ENCODE measurements at regions not wholly inside any gene's neighbourhood (a gene's known extent, or its start where the extent isn't known, plus 50 kb on each side); places are given as distances from the start of the nearest gene placed in this dataset.

DNA sequence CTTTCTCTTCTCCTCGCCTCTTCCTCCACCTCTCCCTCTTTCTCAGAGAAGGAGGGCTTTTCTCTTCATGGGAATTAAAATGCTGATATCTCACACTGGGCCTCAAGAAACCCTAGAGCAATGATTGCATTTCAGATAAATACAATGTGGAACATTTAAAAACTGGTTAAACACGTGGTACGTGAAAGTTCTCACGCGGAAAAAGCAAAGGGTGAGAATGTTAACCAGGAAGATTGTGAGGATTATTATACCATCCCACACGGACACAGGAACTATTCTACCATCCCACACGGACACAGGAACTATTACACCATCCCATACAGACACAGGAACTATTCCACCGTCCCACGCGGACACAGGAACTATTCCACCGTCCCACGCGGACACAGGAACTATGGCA lies 182.4 kb downstream of the TMEM18 start:
- no TSS peak for BruUV-seq (replicated peaks)
- H4K20me1 ChIP-seq (ENCODE audit: control insufficient read depth, insufficient read depth) = no peaks in the 10 kb centered on the region
- H3K9ac ChIP-seq (ENCODE audit: control insufficient read depth, insufficient read depth, low read length) = no peak overlapping the region
- H3K9me3 ChIP-seq (replicated peaks; ENCODE audit: control insufficient read depth, insufficient read depth, low read length) = no peaks in the 10 kb centered on the region
- in situ Hi-C loops (cut with MboI) (no loop called here), intact Hi-C loops (cut with micrococcal nuclease; ENCODE audit: unreplicated experiment) (no loop called here)
- H3K79me2 ChIP-seq (ENCODE audit: control insufficient read depth, insufficient read depth, low read length) = no peaks in the 10 kb centered on the region
- H3K4me3 ChIP-seq = no peak overlapping the region
- RAD21 ChIA-PET (ENCODE audit: unreplicated experiment) = no interaction called here
- H3K4me2 ChIP-seq (ENCODE audit: control insufficient read depth, insufficient read depth) = no peak overlapping the region
- SMC1A ChIA-PET (ENCODE audit: uncharacterized antibody, unreplicated experiment) = no interaction called here
- DNase-seq (ENCODE audit: low read depth, low spot score) (no peak), ATAC-seq (no peak), FAIRE-seq (no peak)
- H2AFZ ChIP-seq (ENCODE audit: control insufficient read depth, low read depth, low read length) = no peak overlapping the region
- no peaks in the 10 kb centered on the region for H3K4me1 ChIP-seq (ENCODE audit: control insufficient read depth, insufficient read depth, low read length)
- no peak for TF ChIP-seq TBL1XR1 (IDR thresholded peaks at IDR 0.05; ENCODE audit: low read depth, low read length)
- TF ChIP-seq, protein P1, sequence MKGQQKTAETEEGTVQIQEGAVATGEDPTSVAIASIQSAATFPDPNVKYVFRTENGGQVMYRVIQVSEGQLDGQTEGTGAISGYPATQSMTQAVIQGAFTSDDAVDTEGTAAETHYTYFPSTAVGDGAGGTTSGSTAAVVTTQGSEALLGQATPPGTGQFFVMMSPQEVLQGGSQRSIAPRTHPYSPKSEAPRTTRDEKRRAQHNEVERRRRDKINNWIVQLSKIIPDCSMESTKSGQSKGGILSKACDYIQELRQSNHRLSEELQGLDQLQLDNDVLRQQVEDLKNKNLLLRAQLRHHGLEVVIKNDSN (IDR thresholded peaks at IDR 0.05; ENCODE audit: borderline replicate concordance, extremely low read length, insufficient read depth, low read depth, low read length) = no peak
- no peak for TF ChIP-seq ETV6 (conservative IDR thresholded peaks at IDR 0.05 in 1 of 2, IDR thresholded peaks at IDR 0.05 in 1 of 2; ENCODE audit: borderline replicate concordance in 1 of 2, low read depth in 1 of 2)
- TF ChIP-seq, protein P2, sequence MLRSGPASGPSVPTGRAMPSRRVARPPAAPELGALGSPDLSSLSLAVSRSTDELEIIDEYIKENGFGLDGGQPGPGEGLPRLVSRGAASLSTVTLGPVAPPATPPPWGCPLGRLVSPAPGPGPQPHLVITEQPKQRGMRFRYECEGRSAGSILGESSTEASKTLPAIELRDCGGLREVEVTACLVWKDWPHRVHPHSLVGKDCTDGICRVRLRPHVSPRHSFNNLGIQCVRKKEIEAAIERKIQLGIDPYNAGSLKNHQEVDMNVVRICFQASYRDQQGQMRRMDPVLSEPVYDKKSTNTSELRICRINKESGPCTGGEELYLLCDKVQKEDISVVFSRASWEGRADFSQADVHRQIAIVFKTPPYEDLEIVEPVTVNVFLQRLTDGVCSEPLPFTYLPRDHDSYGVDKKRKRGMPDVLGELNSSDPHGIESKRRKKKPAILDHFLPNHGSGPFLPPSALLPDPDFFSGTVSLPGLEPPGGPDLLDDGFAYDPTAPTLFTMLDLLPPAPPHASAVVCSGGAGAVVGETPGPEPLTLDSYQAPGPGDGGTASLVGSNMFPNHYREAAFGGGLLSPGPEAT (IDR thresholded peaks at IDR 0.05; ENCODE audit: low read depth) = no peak
- no peak for TF ChIP-seq PML (IDR thresholded peaks at IDR 0.05; ENCODE audit: low read length)
- TF ChIP-seq CHD2 (IDR thresholded peaks at IDR 0.05; ENCODE audit: borderline replicate concordance, low read depth, low read length) = no peak
- TF ChIP-seq, protein P3, sequence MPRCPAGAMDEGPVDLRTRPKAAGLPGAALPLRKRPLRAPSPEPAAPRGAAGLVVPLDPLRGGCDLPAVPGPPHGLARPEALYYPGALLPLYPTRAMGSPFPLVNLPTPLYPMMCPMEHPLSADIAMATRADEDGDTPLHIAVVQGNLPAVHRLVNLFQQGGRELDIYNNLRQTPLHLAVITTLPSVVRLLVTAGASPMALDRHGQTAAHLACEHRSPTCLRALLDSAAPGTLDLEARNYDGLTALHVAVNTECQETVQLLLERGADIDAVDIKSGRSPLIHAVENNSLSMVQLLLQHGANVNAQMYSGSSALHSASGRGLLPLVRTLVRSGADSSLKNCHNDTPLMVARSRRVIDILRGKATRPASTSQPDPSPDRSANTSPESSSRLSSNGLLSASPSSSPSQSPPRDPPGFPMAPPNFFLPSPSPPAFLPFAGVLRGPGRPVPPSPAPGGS (IDR thresholded peaks at IDR 0.05; ENCODE audit: borderline replicate concordance, insufficient read depth, low read depth, low read length, poor library complexity, severe bottlenecking) = no peak
- no peak for TF ChIP-seq BCLAF1 (IDR thresholded peaks at IDR 0.05)
- no peak for TF ChIP-seq MXI1 (IDR thresholded peaks at IDR 0.05; ENCODE audit: low read depth, low read length)
- TF ChIP-seq GATAD2B (conservative IDR thresholded peaks at IDR 0.05; ENCODE audit: low read depth) = no peak
- no peak for TF ChIP-seq FOXM1 (IDR thresholded peaks at IDR 0.05; ENCODE audit: low read depth, low read length)
- TF ChIP-seq STAT1 (conservative IDR thresholded peaks at IDR 0.05) = no peak
- TF ChIP-seq ZNF622 (IDR thresholded peaks at IDR 0.05) = no peak
- CTCF ChIA-PET = no interaction called here
- H3K27me3 ChIP-seq (replicated peaks in 1 of 2; ENCODE audit: control insufficient read depth in 2 of 2, insufficient read depth in 2 of 2, low read length in 1 of 2) = no peaks in the 10 kb centered on the region
- no peaks in the 10 kb centered on the region for H3K36me3 ChIP-seq (ENCODE audit: control insufficient read depth in 2 of 2, insufficient read depth in 2 of 2, low read length in 1 of 2)
- POLR2A ChIA-PET = no interaction called here
- WGBS (ENCODE audit: insufficient coverage, insufficient replicate concordance, low lambda C conversion rate, missing lambda C conversion rate) = 46% methylated on average over 13 of the region's 13 CpGs
- no peak overlapping the region for H3K27ac ChIP-seq (ENCODE audit: control insufficient read depth, insufficient read depth)

All from GM12878 (cell line).